Panc1 (cell line): ENCODE measurements at regions not wholly inside any gene's neighbourhood (a gene's known extent, or its start where the extent isn't known, plus 50 kb on each side); places are given as distances from the start of the nearest gene placed in this dataset.
A peak's percentile ranks its signal among the peaks of the same experiment; 100 is the strongest.

Experiments
- ATAC-seq: fragments of 200-7000 bp; cut with Tn5 transposase; 2 replicates; pipeline ENCODE4 v1.9.1; 2020; ENCODE audit warnings: mild to moderate bottlenecking, moderate library complexity
- BruUV-seq: library from RNA; stranded (reverse); fragments of 400-500 nt; replicated peaks from 2 replicates; lab custom pipeline; 2021; lab: Mats Ljungman, UMichigan
- CTCF ChIA-PET: fragments of 300-600 bp; sonication (Branson Sonifier 250); formaldehyde crosslinking; loops from one replicate; lab custom pipeline; 2022; ENCODE audit warnings: antibody characterized with exemption; lab: Charles Lee
- POLR2A ChIA-PET: fragments of 300-600 bp; sonication (Branson Sonifier 250); formaldehyde crosslinking; loops from one replicate; lab custom pipeline; 2022; ENCODE audit warnings: antibody characterized with exemption; lab: Charles Lee
- DNase-seq: peaks from one replicate; pipeline ENCODE4 v3.0.0-alpha.2; 2010; ENCODE audit warnings: low read depth, low spot score
- H3K27ac ChIP-seq: 2 replicates; pipeline ENCODE4 v1.5.1; 2011; ENCODE audit warnings: mild to moderate bottlenecking, low read length, inconsistent platforms
- H3K27me3 ChIP-seq: fragments of 200-500 bp; sonication (Bioruptor generic); 2 replicates; pipeline ENCODE4 v1.6.0; 2014; ENCODE audit warnings: low read length, inconsistent platforms; ENCODE audit not compliant: control insufficient read depth, insufficient read depth
- H3K36me3 ChIP-seq: fragments of 200-500 bp; sonication (Bioruptor generic); 2 replicates; pipeline ENCODE4 v1.5.1; 2014; ENCODE audit warnings: inconsistent platforms, mild to moderate bottlenecking, low read length, moderate library complexity; ENCODE audit not compliant: control insufficient read depth, insufficient read depth
- H3K4me1 ChIP-seq: 2 replicates; pipeline ENCODE4 v1.5.1; 2011; ENCODE audit warnings: inconsistent platforms, mild to moderate bottlenecking, low read length, moderate library complexity; ENCODE audit not compliant: control insufficient read depth, insufficient read depth
- H3K4me3 ChIP-seq, 2 experiments: 2 replicates each; pipeline ENCODE4 v1.5.1; 2011 to 2012; ENCODE audit warnings: low read depth in 2 of 2, low read length in 2 of 2, mild to moderate bottlenecking in 2 of 2, inconsistent platforms in 1 of 2, moderate library complexity in 1 of 2
- H3K9me3 ChIP-seq: fragments of 200-500 bp; sonication (Bioruptor generic); 2 replicates; pipeline ENCODE4 v1.5.1; 2014; ENCODE audit warnings: low read depth, mild to moderate bottlenecking, inconsistent platforms, low read length, moderate library complexity; ENCODE audit not compliant: control insufficient read depth, insufficient read depth
- CTCF ChIP-seq: fragments of 450-650 bp; IDR thresholded peaks from 2 replicates; pipeline ENCODE4 v1.5.1; 2017; ENCODE audit warnings: mild to moderate bottlenecking
- POLR2AphosphoS5 ChIP-seq: IDR thresholded peaks from 2 replicates; pipeline ENCODE4 v1.6.1; 2012; ENCODE audit warnings: mild to moderate bottlenecking, low read depth, low read length, moderate library complexity
- REST ChIP-seq, 2 experiments: IDR thresholded peaks; 2 replicates each; pipeline ENCODE4 v1.6.1; 2011 to 2012; ENCODE audit warnings: low read depth in 2 of 2, control low read depth in 1 of 2, low read length in 1 of 2, mild to moderate bottlenecking in 1 of 2, moderate library complexity in 1 of 2; ENCODE audit not compliant: insufficient read depth in 1 of 2
- SIN3A ChIP-seq: IDR thresholded peaks from 2 replicates; pipeline ENCODE4 v1.6.1; 2012; ENCODE audit warnings: low read depth, mild to moderate bottlenecking, low read length, moderate library complexity, borderline replicate concordance; ENCODE audit not compliant: insufficient read depth
- TCF7L2 ChIP-seq: IDR thresholded peaks from 2 replicates; pipeline ENCODE4 v1.6.1; 2011; ENCODE audit warnings: mild to moderate bottlenecking, low read depth, low read length, inconsistent platforms
- in situ Hi-C: cut with HindIII; loops from 2 replicates; pipeline ENCODE4 v1.10.0; 2016; ENCODE audit warnings: low sequenced_read_pairs, low pct_unique_long_range_greater_than_20kb
- intact Hi-C: fragments of 100-400 bp; cut with micrococcal nuclease; formaldehyde crosslinking; loops from one replicate; pipeline ENCODE4 v1.10.0; 2022; ENCODE audit not compliant: unreplicated experiment

GRCh38 chr6:138681627-138682026 lies 91.9 kb upstream of the CCDC28A start:
- intact Hi-C loops (loop anchor here (10.0 kb wide), 1 partner anchor 87 kb away; no protein-coding TSS in a partner anchor), in situ Hi-C loops (no loop called here)
- H3K4me1 ChIP-seq: peaks cover 15% of the 10 kb centered on the region
- ChIA-PET POLR2A (no interaction called here), CTCF (no interaction called here)
- DNase-seq (no peak), ATAC-seq (no peak)
- no peaks in the 10 kb centered on the region for H3K9me3 ChIP-seq
- TF ChIP-seq CTCF: no peak
- no peak for TF ChIP-seq TCF7L2
- no peak for TF ChIP-seq POLR2AphosphoS5
- no peak for TF ChIP-seq SIN3A
- no peak for TF ChIP-seq REST (IDR thresholded peaks at IDR 0.05; ENCODE audit: insufficient read depth in 1 of 2, low read depth in 2 of 2, low read length in 1 of 2)
- no peaks in the 10 kb centered on the region for H3K27me3 ChIP-seq
- H3K27ac ChIP-seq: peak overlapping the region; percentile 24; the same call in 1 of the 2 replicates
- no TSS peak for BruUV-seq
- H3K4me3 ChIP-seq: no peak overlapping the region
- no peaks in the 10 kb centered on the region for H3K36me3 ChIP-seq

GRCh38 chr6:138682704-138683527 lies 90.7 kb upstream of the CCDC28A start:
- in situ Hi-C loops: no loop called here
- DNase-seq: no peak
- POLR2A ChIA-PET: no interaction called here
- H3K4me3 ChIP-seq: peak overlapping the region; percentile 25 to 58
- H3K4me1 ChIP-seq: peaks cover 15% of the 10 kb centered on the region
- H3K9me3 ChIP-seq: no peaks in the 10 kb centered on the region
- H3K36me3 ChIP-seq: no peaks in the 10 kb centered on the region
- 0 out of 2 replicates have a peak, but pooled peaks have one; percentile 35 for TF ChIP-seq TCF7L2
- no peak for TF ChIP-seq REST (IDR thresholded peaks at IDR 0.05; ENCODE audit: insufficient read depth in 1 of 2, low read depth in 2 of 2, low read length in 1 of 2)
- CTCF ChIA-PET: no interaction called here
- intact Hi-C loops: loop anchor here (10.0 kb wide), 1 partner anchor 88 kb away; no protein-coding TSS in a partner anchor
- H3K27ac ChIP-seq: peak overlapping the region; percentile 83
- peak; percentile 87 for ATAC-seq
- no peaks in the 10 kb centered on the region for H3K27me3 ChIP-seq
- BruUV-seq: no TSS peak
